ENCODE measurements at regions not wholly inside any gene's neighbourhood (a gene's known extent, or its start where the extent isn't known, plus 50 kb on each side); places are given as distances from the start of the nearest gene placed in this dataset.

DNA sequence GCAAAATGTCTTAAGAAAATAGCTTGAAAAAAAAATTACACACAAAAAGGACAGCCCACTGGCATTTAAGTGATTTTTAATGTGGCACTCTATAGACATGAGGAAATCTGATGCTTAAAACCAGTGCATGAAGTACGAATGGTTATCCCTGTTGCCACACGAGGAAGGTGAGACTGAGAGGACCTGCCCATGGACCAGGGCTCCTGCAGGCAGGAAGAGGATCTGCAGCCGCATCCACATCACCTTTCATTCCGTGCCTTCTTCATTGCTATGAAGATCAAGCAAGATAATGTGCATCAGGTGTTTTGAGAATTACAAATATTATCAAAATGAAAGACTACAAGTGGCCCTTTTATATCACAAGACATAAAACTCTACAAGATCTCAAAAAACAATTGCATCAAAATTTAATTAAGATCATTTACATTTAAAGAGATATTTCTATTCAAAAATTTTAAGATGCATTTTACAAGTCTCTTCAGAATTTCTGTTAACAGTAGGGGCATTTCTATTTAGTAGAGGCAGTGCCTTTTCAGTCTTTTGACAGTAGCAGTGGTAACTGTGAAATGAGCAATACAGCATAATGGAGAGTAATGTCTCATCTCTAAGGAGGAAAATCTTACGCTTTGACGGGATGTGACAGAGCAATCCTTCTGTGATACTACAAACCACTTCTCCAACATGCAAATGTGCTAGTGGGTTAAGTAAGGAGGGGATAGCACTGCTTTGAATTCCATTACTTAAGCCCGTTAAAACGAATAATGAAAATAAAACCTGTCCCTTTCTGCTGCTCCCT, 83.4 kb downstream of the SLC5A7 start:
- Histone ChIP-seq H3F3A (replicated peaks; ENCODE audit: low read depth) (no peaks in the 10 kb centered on the region), H2AFZ (no peak overlapping the region), H3K9me2 (ENCODE audit: insufficient read depth) (no peaks in the 10 kb centered on the region), H3K27me3 (ENCODE audit: insufficient read depth) (no peaks in the 10 kb centered on the region), H3K4me1 (ENCODE audit: insufficient read depth) (no peaks in the 10 kb centered on the region; the same call in 1 of the 2 replicates), H4K20me1 (replicated peaks; ENCODE audit: insufficient read depth) (no peaks in the 10 kb centered on the region), H3K79me2 (replicated peaks; ENCODE audit: insufficient read depth) (no peaks in the 10 kb centered on the region), H3K4me2 (no peak overlapping the region), H3K4me3 (no peak overlapping the region), H3K36me3 (ENCODE audit: insufficient read depth) (no peaks in the 10 kb centered on the region), H3K27ac (ENCODE audit: low read depth) (no peak overlapping the region)
- peak; percentile 56 for DNase-seq (ENCODE audit: low spot score)
- no peaks in the 10 kb centered on the region for H3K9me3 Mint-ChIP-seq
- no peak for TF ChIP-seq JUNB (IDR thresholded peaks at IDR 0.05; ENCODE audit: unreplicated experiment)
- no peak for TF ChIP-seq ZNF331 (CRISPR knock-in tag; IDR thresholded peaks at IDR 0.05; ENCODE audit: low read depth)
- no peak for TF ChIP-seq EZH2 (IDR thresholded peaks at IDR 0.05; ENCODE audit: low read depth, unreplicated experiment)
- TF ChIP-seq, protein P1, sequence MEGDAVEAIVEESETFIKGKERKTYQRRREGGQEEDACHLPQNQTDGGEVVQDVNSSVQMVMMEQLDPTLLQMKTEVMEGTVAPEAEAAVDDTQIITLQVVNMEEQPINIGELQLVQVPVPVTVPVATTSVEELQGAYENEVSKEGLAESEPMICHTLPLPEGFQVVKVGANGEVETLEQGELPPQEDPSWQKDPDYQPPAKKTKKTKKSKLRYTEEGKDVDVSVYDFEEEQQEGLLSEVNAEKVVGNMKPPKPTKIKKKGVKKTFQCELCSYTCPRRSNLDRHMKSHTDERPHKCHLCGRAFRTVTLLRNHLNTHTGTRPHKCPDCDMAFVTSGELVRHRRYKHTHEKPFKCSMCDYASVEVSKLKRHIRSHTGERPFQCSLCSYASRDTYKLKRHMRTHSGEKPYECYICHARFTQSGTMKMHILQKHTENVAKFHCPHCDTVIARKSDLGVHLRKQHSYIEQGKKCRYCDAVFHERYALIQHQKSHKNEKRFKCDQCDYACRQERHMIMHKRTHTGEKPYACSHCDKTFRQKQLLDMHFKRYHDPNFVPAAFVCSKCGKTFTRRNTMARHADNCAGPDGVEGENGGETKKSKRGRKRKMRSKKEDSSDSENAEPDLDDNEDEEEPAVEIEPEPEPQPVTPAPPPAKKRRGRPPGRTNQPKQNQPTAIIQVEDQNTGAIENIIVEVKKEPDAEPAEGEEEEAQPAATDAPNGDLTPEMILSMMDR (conservative IDR thresholded peaks at IDR 0.05; ENCODE audit: low read depth in 2 of 2), result peak; percentile 26 to 45
- H3K36me3 Mint-ChIP-seq (ENCODE audit: low read depth), result no peaks in the 10 kb centered on the region
- ATAC-seq, result peak; percentile 83
- peaks cover 7% of the 10 kb centered on the region for H3K4me1 Mint-ChIP-seq
- H3K27me3 Mint-ChIP-seq (ENCODE audit: insufficient read depth, low read depth, poor library complexity), result peaks cover 3% of the 10 kb centered on the region
- H3K27ac Mint-ChIP-seq, result no peak overlapping the region
- H3K4me3 Mint-ChIP-seq, result no peak overlapping the region

DNA sequence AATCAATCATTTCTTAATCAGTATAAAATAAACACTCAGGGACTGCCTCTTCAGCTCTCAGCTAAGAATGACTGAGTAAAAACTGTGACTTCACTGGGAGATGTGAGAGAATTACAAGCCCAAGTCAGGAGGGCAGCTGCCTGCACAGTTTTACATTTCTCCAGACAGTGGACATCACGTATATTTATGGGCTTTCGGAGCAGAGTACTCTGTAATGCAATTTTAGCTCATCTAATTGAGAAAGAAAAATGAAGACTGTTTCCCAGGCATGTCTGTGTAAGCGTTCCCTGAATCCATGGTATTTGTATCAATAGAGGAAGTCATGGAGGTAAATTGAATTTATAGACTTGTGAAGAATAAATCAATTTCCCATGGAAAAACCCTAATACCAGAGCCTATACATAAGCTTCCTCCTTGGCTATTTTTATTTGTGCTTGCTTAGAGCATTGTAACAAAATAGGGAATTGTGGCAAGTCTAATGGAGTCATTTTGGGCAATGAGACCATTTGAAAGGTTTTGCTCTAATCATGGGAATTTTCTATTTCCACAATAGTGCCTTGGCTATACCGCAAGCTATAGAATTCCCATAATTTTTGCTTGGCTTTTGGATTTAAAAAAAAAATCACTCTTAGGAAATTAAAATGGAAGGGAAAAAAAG, 87.2 kb downstream of the SLC5A7 start:
- H3K4me3 Mint-ChIP-seq, result no peak overlapping the region
- H3K27ac Mint-ChIP-seq, result no peak overlapping the region
- H3K9me3 Mint-ChIP-seq, result no peaks in the 10 kb centered on the region
- no peaks in the 10 kb centered on the region for H4K20me1 ChIP-seq (replicated peaks; ENCODE audit: insufficient read depth)
- peaks cover 16% of the 10 kb centered on the region for H3K4me1 Mint-ChIP-seq
- peaks cover 11% of the 10 kb centered on the region for H3K27me3 Mint-ChIP-seq (ENCODE audit: insufficient read depth, low read depth, poor library complexity)
- ATAC-seq (no peak), DNase-seq (ENCODE audit: low spot score) (no peak)
- H2AFZ ChIP-seq, result no peak overlapping the region
- no peaks in the 10 kb centered on the region for H3K36me3 ChIP-seq (ENCODE audit: insufficient read depth)
- H3F3A ChIP-seq (replicated peaks; ENCODE audit: low read depth), result no peaks in the 10 kb centered on the region
- H3K79me2 ChIP-seq (replicated peaks; ENCODE audit: insufficient read depth), result no peaks in the 10 kb centered on the region
- H3K36me3 Mint-ChIP-seq (ENCODE audit: low read depth), result no peaks in the 10 kb centered on the region
- H3K4me1 ChIP-seq (ENCODE audit: insufficient read depth), result peaks cover 6% of the 10 kb centered on the region; the same call in 1 of the 2 replicates
- no peak overlapping the region for H3K4me2 ChIP-seq
- no peak overlapping the region for H3K27ac ChIP-seq (ENCODE audit: low read depth)
- no peaks in the 10 kb centered on the region for H3K27me3 ChIP-seq (ENCODE audit: insufficient read depth)
- no peaks in the 10 kb centered on the region for H3K9me2 ChIP-seq (ENCODE audit: insufficient read depth)
- no peak overlapping the region for H3K4me3 ChIP-seq
- no peak for TF ChIP-seq EZH2phosphoT487 (IDR thresholded peaks at IDR 0.05; ENCODE audit: unreplicated experiment)
- no peak for TF ChIP-seq POLR2AphosphoS5 (IDR thresholded peaks at IDR 0.05; ENCODE audit: low read depth)
- TF ChIP-seq, protein P2, sequence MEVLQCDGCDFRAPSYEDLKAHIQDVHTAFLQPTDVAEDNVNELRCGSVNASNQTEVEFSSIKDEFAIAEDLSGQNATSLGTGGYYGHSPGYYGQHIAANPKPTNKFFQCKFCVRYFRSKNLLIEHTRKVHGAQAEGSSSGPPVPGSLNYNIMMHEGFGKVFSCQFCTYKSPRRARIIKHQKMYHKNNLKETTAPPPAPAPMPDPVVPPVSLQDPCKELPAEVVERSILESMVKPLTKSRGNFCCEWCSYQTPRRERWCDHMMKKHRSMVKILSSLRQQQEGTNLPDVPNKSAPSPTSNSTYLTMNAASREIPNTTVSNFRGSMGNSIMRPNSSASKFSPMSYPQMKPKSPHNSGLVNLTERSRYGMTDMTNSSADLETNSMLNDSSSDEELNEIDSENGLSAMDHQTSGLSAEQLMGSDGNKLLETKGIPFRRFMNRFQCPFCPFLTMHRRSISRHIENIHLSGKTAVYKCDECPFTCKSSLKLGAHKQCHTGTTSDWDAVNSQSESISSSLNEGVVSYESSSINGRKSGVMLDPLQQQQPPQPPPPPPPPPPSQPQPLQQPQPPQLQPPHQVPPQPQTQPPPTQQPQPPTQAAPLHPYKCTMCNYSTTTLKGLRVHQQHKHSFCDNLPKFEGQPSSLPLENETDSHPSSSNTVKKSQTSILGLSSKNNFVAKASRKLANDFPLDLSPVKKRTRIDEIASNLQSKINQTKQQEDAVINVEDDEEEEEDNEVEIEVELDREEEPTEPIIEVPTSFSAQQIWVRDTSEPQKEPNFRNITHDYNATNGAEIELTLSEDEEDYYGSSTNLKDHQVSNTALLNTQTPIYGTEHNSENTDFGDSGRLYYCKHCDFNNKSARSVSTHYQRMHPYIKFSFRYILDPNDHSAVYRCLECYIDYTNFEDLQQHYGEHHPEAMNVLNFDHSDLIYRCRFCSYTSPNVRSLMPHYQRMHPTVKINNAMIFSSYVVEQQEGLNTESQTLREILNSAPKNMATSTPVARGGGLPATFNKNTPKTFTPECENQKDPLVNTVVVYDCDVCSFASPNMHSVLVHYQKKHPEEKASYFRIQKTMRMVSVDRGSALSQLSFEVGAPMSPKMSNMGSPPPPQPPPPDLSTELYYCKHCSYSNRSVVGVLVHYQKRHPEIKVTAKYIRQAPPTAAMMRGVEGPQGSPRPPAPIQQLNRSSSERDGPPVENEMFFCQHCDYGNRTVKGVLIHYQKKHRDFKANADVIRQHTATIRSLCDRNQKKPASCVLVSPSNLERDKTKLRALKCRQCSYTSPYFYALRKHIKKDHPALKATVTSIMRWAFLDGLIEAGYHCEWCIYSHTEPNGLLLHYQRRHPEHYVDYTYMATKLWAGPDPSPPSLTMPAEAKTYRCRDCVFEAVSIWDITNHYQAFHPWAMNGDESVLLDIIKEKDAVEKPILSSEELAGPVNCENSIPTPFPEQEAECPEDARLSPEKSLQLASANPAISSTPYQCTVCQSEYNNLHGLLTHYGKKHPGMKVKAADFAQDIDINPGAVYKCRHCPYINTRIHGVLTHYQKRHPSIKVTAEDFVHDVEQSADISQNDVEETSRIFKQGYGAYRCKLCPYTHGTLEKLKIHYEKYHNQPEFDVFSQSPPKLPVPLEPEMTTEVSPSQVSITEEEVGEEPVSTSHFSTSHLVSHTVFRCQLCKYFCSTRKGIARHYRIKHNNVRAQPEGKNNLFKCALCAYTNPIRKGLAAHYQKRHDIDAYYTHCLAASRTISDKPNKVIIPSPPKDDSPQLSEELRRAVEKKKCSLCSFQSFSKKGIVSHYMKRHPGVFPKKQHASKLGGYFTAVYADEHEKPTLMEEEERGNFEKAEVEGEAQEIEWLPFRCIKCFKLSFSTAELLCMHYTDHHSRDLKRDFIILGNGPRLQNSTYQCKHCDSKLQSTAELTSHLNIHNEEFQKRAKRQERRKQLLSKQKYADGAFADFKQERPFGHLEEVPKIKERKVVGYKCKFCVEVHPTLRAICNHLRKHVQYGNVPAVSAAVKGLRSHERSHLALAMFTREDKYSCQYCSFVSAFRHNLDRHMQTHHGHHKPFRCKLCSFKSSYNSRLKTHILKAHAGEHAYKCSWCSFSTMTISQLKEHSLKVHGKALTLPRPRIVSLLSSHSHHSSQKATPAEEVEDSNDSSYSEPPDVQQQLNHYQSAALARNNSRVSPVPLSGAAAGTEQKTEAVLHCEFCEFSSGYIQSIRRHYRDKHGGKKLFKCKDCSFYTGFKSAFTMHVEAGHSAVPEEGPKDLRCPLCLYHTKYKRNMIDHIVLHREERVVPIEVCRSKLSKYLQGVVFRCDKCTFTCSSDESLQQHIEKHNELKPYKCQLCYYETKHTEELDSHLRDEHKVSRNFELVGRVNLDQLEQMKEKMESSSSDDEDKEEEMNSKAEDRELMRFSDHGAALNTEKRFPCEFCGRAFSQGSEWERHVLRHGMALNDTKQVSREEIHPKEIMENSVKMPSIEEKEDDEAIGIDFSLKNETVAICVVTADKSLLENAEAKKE (CRISPR knock-in tag; IDR thresholded peaks at IDR 0.05), result no peak
- TF ChIP-seq, protein P1 (conservative IDR thresholded peaks at IDR 0.05; ENCODE audit: low read depth in 2 of 2), result no peak
- no peak for TF ChIP-seq JUNB (IDR thresholded peaks at IDR 0.05; ENCODE audit: unreplicated experiment)
- no peak for TF ChIP-seq CREB1 (CRISPR knock-in tag; IDR thresholded peaks at IDR 0.05; ENCODE audit: low read depth)
- no peak for TF ChIP-seq STAT1 (IDR thresholded peaks at IDR 0.05; ENCODE audit: unreplicated experiment)
- TF ChIP-seq NANOG (IDR thresholded peaks at IDR 0.05; ENCODE audit: borderline replicate concordance), result no peak
